NCI-H82 treated with DMSO at 0.1 percent for 48 hours (cell line): ENCODE measurements at regions not wholly inside any gene's neighbourhood (a gene's known extent, or its start where the extent isn't known, plus 50 kb on each side); places are given as distances from the start of the nearest gene placed in this dataset.
"Not testable (repeated sequence)": the region's sequence is repeated elsewhere in the genome, so short reads cannot be mapped to it uniquely, and the experiment has no call there.

Source experiments
- DNase-seq: peaks from one replicate; lab custom pipeline; 2025; ENCODE audit not compliant: unreplicated experiment; lab: John Stamatoyannopoulos, UW

DNA sequence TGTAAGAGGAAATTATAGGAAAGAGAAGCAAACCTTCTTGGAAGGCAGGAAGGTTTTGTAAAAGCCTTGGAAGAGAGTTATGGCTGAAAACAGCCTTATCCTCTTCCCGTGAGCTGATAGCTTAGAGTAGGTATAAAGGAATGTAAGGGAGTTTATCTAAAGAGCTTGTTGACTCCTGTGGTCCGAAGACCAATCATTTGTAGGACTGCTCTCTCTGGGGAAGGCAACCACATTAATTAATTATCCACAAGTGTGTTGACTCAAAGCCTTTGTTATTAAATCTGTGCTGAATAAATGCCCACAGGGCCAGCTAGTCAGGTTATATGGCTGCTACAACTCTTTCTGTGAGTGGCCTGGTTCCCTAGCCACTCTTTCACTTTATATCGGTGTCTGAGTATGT is 452.1 kb upstream of the RASGRP1 start:
- no peak for DNase-seq

DNA sequence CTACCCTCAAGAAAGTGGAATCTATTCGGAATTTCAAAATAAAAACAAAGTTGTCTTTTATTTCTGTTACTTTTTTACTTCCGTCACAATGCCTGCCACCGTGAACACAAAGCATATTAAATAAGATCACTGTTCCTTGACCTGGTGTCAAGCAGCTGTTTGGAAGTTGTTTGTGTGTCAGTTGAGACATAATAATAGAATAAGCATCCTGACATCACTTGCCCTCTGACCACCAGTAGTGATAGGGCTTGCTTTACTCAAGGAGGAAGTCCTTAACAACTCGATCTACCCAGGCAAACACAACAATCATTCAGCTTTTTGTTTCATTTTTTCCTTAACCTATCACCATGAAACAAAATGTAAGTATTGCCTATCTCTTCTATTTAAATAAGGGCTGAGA is 454.4 kb upstream of the RASGRP1 start:
- DNase-seq = no peak

DNA sequence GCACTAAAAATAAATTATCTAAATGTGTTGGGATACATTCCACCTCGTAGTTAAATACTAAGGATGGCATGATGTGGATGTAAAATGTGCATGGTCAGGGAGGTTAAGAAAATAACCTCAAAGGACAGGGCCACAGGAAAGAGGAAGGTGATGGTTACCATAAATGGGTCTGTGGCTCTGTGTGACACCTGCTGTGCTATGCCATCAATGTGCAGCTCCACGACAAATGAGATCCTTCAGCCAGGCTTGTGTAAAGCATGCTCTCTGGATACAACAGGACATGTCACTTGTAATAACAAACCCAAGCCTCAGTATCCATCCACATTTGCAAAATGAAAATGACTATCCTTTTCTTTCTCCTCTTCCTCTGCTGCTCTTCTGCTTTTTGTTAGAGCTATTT is 456.7 kb upstream of the RASGRP1 start:
- DNase-seq = no peak

DNA sequence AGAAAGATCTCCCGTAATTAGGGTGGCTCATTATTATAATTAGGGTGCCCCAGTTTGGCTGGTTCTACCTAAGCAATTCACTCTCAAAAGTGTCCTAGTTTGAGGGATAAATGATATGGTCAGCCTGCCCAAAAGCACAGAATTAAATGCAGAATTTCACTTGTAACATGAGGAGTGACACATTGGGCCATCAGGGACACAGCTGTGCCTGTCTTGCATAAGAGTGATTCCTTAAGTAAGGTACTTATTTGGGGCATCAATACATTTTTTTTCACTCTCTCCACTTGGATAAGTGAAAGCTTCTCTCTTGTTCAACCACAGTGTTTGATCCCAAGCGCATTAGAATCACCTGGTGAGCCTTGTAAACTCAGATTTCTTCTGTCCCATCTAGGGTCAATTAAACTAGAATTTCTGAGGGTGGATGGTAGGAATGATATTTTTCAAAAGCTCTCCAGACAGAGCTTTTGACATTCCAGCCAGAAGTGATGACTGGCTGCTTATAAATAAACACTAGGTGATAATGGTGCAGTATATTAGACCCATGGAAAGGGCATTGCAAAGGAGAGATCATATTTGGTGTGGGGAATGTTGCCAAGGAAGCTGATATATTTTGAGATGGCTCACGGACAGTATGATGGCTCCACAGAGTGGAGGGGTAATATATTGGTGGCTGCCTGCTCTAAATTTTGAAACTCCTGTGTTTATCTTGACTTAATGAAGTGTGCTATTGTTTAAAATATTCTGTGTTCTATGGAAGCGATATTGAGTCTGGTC is 458.1 kb upstream of the RASGRP1 start:
- DNase-seq = no peak

DNA sequence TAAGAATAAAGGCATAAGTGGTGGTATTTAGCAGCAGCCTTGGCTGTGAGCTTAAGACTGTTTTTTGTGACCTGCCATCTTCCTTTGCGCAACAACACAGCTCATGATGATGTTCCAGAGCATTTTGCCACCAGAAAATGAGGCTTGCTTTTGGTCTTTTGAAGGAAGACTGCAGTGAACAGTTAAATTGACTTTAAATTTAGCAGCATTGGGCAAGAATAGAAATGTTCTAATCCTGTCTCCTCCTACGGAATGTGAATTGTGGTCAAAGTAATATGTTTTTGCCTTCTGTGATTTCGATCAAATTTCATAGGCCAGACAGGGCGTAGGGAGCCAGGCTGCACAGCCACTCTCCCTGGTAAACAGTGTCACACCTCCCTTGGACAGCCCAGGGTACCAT is 460.7 kb upstream of the RASGRP1 start:
- no peak for DNase-seq

DNA sequence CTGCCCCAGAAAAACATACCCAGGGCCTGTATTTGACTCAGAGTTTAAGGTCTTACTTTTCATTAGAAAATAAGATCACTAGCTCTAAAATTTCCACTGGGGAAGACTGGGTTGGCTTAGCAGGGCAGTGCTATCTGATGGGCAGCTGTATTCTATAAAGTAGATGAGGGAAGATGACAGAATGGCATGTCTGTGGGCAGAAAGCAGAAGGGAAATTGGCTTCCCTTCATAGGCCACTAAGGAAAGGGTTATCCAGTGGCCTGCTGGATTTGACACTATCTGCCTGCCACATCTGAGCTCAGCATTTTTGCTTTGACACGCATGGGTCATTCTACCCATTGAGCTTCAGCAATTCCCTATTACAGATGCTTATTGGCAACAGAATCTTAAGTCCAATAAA is 461.3 kb upstream of the RASGRP1 start:
- no peak for DNase-seq

DNA sequence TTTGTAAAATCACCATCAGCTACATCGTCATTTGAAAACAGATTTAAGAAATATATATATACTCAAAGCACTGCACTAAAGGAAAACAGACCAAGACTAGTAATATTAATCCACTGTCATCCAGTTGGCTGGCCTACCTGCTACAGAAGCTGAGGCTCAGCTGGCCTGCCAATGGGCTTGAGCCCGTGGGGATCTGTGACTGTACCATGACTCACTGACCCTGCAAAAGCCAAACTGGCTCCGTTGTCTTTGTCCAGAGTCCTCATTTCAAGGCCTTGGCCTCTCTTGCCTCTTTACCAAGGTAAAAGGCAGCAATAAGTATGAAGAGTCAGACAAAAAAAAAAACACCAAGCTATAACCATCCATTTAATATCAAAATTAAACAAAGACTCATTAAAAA is 463.5 kb upstream of the RASGRP1 start:
- no peak for DNase-seq

DNA sequence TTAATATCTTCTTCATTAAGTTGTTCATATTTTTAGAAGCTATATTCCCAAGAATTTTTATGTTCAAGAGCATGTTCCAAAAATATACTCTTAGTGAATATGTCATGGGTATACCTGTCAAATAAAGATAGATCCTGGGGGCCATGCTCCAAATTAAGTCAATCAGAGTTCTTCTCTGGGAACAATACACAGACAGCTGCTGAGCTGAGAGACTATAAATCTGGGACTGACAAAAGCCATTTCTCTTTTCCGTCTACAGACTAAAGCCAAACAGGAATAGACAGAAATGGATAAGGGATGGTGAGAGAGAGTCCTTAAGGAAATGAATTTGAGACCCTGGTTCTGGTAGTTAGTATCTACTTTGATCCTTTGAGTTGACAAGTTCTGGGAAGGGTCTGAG is 465.1 kb upstream of the RASGRP1 start:
- no peak for DNase-seq

DNA sequence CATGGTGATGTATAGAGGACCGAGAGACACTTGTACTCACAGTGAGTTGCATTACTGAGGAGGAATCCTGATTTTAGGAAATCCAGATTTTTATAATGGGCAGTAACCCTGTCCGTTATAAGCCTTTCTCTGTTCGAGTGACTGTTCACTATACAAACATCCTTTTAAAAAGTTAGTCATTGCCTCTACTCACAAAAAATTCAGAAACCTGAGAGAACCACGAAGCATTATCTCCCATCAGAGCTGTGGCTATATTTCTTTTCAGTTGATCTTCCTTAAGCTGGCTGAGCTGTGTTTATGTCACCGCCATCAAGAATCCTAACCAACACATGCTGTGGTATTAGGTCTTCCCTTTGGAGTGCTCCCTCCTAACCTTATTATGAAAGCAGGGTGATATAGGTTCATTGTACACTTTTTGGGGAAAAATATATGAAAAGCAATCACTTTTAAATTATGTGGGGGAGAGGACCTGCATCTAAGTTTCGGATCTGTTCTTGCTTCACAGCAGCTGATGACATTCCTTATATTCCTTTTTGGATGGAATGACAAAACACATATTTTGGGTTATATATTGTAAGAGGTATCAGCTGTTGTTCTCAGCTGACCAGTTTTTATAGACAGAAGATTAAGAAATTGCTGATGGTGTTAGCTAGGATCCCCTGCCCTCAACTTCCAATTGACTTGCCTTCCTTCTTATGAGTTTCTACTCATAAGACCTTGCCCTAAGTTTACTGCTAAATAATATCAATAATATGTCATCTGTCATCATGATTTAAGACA is 465.9 kb upstream of the RASGRP1 start:
- DNase-seq = no peak

DNA sequence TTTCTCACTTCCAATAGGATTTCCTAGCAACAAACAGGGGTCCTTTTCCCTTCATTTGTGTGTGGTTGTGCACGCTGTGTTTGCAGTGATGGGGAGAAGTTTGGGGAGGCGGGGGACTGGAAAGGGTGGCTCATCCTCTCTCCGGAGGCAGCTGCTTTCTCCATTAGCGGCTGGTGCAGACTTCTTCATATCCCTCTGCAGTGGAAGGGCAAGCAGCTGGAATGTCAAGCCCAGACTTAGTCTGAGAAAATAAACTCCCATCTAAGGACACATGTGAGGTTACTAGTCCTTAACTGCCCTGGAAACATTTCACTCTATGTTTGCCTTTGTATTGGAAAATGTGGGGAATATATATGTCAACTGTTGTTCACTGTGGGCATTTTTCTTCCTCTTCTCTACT is 467.0 kb upstream of the RASGRP1 start:
- DNase-seq = no peak

DNA sequence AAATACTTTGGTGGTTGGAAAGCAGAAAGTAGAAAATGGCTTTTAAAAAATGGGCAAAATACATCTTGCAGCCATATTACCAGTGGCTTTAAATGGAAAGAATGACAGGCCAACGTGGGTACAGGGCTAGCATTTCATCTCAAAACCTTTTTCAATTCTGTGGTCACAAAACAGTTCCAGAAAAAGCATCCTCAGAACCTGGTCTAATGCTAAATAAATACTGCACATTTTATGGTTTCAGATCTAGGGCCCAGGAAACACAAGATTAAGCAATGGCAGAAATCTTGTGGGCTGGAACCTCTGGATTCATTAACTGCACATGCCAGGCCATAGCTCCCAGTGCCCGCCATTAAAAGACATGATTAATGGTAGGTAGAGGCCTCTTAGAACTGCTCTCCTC is 470.2 kb upstream of the RASGRP1 start:
- no peak for DNase-seq

DNA sequence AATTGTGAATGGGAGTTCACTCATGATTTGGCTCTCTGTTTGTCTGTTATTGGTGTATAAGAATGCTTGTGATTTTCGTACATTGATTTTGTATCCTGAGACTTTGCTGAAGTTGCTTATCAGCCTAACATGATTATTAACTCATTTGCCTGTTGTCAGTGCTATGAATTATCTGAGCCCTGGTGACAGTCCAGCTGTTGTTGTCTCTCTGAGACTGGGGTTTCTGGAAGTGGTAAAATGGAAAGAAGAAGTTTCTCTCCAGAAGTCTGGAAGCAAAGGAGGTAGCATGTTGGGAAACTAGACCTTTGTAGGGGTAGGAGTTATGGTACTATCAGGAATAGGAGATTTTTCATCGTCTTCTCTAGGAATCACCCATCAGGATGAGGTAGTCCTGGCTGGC is 473.0 kb upstream of the RASGRP1 start:
- DNase-seq = not testable (repeated sequence)

DNA sequence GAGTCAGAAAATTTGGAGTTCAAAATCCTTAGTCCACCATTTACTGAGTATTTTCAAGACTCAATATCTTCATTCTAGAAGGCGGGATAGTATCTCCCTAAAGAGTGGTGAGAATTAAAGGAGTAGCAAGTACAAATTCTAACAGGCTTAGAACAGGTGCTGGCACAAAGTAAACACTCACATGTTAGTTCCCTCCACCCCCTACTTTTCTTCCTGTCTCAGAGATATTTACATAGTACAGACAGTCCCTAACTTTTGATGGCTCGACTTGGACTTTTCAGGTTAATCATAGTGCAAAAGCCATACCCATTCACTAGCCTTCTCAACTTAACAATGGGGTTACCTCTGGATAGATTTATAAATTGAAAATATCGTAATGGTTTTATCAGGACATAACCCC is 476.2 kb upstream of the RASGRP1 start:
- no peak for DNase-seq

DNA sequence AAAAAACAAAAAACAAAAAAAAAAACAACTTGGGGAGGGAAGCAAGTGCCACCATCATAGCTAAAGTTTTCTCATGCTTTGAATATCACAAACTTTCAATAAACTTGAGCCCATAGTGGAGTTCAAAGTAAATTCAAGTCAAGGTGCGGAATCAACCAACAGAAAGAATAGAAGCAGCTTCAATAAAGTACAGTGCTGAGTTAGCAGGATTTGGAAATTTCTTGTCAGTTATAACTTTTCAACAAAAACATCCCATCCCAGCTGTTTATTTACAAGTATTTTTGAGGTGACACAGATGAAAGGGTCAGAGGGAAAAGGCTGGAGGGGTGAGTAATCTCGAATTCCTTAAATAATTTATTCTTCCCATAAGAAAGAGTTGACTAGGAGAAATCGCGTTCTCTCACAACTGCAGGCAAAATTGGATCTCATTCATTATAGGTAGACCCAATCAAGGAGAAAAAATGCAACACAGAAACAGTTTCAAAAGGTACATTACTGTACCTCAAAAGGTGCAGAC is 477.4 kb upstream of the RASGRP1 start:
- no peak for DNase-seq

DNA sequence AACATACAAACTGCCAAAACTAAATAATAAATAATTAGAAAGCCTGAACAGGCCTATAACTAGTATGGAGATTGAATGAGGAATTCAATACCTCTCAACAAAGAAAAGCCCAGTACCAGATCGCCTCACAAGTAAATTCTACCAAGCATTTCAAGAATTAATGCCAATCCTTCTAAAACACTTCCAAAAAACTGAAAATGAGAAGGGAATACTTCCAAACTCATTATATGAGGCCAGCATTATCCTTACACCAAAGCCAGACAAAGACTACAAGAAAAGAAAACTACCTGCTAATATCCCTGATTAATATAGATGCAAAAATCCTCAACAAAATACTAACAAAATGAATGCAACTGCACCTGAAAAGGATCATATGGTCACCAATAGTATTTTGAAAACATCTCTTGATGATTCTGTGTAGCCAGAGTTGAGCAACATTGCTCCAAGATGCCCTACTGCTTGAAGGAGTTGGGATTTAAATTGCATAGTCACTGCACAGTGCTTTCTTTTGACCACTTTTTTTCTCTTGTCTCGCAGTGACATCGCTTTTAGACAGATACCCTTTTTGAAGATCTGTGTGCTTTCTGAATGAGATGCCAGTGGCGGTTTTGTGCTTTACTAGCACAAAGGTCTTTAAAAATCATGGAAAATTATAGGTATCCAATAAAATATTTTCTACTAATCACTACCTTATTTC is 487.2 kb upstream of the RASGRP1 start:
- no peak for DNase-seq

DNA sequence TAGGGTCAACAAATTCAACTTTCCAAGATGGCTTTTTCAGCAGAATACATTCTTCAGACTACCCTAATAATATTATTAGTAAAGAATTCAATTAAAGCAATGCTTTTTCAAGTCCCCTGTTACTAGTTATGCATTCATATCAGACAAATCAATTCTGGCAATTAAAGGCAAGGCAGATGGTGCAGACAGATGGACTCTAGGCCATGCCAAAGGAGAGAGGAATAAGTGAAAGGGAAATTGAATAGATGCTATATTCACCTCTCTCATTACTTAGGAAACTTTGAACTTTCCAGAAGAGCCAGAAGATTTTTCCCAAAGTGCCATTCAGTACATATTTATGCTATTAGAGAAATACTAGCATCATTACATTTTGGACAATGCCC is 487.7 kb upstream of the RASGRP1 start:
- peak; percentile 29 for DNase-seq

DNA sequence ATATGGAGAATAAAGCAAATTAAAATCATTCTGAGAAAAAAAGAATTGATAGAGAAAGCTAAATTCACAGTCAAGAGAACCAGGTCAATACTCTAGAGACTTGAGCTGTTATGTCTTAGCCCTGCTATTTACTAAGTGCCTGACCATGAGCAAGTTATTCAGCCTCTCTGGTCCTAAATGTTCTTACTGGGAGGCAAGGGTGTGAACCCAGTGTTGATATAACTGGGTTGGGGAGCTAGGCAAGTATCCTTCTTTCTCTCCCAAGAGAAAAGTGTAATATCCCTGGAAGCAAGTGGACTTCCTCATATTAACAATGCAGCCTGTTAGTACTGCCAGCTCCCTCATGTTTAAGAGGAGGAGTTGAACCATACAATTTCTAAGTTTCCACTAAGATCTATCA is 488.9 kb upstream of the RASGRP1 start:
- DNase-seq = no peak

DNA sequence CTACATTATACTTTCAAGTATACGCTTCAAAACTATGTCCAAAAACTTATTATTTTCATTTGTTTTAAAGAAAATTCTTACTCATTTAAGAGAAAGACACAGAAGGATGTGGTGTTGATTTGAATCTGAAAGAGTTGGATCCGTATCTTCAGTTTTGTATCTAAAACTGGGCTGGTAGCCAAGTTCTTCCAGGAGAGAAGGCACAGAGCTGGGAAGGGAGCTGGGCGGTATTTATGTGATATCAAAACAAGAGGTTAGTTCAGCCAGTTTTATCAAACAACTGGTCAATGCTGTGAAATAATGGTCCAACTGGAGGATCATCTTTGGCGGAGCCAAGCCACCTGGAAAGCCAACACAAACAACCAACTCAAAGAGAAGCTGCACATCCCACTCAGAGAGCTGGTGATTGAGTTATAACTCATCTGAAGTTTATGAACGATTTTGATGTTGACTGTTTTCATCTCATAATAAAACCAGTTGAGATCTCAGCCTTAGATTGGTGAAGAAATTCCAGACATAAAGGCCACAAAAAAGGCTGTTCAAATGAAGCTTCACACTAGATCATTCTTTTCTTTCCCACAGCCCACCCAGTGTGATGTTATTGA is 489.6 kb upstream of the RASGRP1 start:
- DNase-seq = no peak

DNA sequence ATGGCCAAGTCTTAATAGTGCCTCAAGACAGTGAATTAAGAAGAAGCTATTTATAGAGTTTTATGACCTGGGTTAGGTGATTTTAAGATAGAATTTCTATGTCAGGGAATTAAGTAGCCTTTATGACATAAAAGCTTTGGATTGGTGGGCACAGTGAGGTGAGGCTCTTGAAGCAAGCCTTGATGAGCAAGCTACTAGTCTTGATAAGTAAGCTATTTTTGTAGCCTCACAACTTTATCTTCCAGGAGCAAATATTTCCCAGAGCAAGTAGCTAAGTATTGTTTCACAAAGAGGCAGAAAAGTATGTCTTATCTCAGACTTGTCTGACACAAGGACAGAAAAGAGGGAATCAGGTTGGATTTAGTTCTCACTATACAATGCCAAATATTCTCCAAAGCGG is 491.7 kb upstream of the RASGRP1 start:
- no peak for DNase-seq

DNA sequence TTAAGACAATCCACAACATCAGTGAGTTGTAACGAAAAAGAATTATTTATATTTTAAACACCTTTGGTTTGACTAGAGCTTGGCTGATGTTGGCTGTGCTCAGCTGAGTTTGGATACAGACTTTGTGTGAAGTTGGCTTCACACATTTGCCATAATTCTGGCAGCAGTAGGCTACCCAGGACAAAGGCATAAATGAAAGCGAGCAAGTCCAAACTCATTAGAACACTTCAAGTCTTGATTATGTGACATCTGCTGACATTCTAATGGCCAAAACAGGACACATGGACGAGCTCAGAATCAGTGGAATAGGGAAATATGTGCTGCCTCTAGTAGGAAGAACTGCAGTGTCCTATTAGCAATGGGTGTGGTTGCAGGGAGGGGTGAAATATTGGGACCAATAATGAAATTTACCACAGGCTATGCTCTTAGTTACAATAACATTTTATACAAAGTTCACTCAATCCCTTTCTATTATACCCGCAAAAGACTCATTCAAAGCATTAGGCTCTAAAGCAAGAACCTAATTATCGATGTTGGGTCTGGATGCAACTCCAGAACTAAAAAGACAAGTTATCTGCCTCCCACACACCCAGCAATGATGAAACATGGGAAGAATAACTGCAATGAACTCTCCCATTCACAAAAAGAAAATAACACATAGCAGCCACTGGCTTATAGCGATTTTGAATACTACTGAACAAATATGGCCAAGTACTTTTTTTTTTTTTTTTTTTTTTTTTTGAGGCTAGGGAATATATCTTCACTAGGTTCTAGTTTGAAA is 493.9 kb upstream of the RASGRP1 start:
- no peak for DNase-seq

DNA sequence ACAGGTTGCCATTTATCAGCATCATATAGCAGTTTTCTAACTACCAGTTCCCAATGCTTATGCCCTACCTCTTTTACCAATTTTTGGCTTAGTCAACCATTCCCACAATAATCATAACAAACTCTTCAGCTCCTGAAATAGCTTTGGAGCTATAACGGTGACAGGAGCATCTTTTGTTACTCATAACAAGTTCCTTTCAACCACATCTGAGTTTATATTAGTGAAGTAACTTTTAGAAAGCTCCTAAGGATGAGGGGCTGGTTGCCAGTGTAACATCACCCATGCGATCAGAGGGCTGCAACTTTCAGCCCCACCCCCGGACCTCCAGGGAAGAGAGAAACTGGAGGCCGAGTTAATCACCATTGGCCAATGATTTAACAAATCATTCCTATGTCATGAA is 495.3 kb upstream of the RASGRP1 start:
- no peak for DNase-seq
